WERI-Rb-1 (cell line): ENCODE measurements at regions not wholly inside any gene's neighbourhood (a gene's known extent, or its start where the extent isn't known, plus 50 kb on each side); places are given as distances from the start of the nearest gene placed in this dataset.

Experiments used
- DNase-seq: peaks from one replicate; pipeline ENCODE4 v3.0.0-alpha.2; 2020
- H3K27ac ChIP-seq: fragments of 250-450 bp; sonication (Bioruptor Pico); 2 replicates; pipeline ENCODE4 v1.5.1; 2020; ENCODE audit warnings: mild to moderate bottlenecking, moderate library complexity
- H3K27me3 ChIP-seq: fragments of 250-450 bp; sonication (Bioruptor Pico); 2 replicates; pipeline ENCODE4 v1.5.1; 2021; ENCODE audit warnings: mild to moderate bottlenecking, low read depth, moderate library complexity; ENCODE audit not compliant: insufficient read depth, severe bottlenecking
- H3K36me3 ChIP-seq: fragments of 250-450 bp; sonication (Bioruptor Pico); 2 replicates; pipeline ENCODE4 v1.5.1; 2020; ENCODE audit warnings: mild to moderate bottlenecking, moderate library complexity
- H3K4me3 ChIP-seq: 2 replicates; pipeline ENCODE4 v1.5.1; 2011; ENCODE audit warnings: low read depth, mild to moderate bottlenecking, control low read depth, low read length
- H3K9me3 ChIP-seq: fragments of 250-450 bp; sonication (Bioruptor Pico); 2 replicates; pipeline ENCODE4 v1.5.1; 2021; ENCODE audit warnings: mild to moderate bottlenecking, moderate library complexity; ENCODE audit not compliant: severe bottlenecking
- TF ChIP-seq, protein P1 (sequence below): IDR thresholded peaks from 2 replicates; pipeline ENCODE4 v1.5.1; 2011; ENCODE audit warnings: low read depth, mild to moderate bottlenecking, control low read depth, inconsistent platforms, low read length

DNA sequence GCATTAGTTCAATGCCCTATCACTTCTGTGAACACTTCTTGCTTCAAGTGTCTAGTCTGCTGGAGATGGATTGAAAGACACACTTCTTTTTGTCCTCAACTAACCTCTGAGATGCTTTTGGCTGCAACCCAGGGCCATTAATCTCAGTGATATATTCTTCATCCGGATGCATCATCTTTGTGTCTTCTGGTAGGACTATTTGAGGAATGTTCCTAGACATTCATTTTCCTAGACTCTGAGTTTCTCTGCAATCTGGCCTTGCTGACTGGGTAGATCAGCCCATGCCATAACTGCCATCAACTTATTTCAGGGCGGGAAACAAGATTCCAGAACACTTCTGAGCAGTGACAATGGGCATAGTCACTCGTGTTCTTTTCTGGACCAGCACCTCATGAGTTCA lies 329.4 kb downstream of the PDGFC start:
- Histone ChIP-seq H3K4me3 (no peak overlapping the region), H3K27me3 (no peaks in the 10 kb centered on the region), H3K9me3 (no peaks in the 10 kb centered on the region), H3K36me3 (no peaks in the 10 kb centered on the region), H3K27ac (no peak overlapping the region)
- TF ChIP-seq, protein P1, sequence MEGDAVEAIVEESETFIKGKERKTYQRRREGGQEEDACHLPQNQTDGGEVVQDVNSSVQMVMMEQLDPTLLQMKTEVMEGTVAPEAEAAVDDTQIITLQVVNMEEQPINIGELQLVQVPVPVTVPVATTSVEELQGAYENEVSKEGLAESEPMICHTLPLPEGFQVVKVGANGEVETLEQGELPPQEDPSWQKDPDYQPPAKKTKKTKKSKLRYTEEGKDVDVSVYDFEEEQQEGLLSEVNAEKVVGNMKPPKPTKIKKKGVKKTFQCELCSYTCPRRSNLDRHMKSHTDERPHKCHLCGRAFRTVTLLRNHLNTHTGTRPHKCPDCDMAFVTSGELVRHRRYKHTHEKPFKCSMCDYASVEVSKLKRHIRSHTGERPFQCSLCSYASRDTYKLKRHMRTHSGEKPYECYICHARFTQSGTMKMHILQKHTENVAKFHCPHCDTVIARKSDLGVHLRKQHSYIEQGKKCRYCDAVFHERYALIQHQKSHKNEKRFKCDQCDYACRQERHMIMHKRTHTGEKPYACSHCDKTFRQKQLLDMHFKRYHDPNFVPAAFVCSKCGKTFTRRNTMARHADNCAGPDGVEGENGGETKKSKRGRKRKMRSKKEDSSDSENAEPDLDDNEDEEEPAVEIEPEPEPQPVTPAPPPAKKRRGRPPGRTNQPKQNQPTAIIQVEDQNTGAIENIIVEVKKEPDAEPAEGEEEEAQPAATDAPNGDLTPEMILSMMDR: no peak
- DNase-seq: no peak

DNA sequence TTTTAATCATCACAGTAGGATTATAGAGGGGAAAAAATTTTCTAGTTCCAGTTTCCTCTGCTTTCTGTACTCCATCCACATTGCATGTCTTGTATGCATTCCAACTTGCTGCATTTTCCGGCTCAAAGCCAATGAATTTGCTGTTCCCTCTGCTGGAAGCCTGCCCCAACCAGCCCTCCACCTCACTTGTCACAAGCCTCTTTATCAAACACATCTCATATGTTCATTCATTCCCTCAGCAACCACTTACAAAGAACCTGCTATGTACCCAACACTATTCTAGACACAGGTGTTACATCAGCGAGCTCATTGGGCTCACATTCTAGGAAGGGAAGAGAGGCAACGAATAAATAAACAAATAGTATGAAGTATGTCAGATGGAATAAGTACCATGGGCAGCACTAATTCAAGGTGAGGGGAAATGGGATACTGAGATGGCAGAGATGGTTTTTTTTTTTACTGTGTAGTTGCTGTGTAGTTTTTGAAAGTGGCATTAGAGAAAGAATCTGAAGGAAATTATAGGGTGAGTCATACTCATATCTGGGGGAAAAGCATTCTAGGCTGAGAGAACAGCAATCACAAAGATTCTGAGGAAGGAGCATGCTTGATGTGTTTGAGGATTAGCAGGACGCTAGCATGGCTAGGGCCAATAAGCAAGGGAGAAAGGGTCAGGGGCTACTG lies 332.5 kb downstream of the PDGFC start:
- H3K4me3 ChIP-seq: no peak overlapping the region

DNA sequence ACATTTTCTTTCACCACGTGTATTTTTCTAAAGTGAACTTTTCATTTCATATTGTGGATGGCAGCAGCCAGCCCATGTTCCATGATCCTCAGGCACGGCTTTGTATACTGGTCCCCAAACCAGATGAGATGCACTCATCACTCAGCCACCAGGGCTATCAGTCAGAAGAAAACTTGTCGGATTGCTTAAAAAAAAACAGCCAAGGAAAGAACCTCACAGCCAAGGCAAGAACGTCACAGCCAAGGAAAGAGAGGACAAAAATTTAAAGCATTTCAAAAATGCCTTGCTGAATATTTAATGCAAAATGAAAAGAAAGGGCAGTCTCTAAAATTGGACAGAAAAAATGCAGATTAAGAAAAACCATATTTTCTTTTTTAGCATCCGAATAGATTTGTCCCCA lies 333.3 kb downstream of the PDGFC start:
- Histone ChIP-seq H3K27me3 (no peaks in the 10 kb centered on the region), H3K9me3 (no peaks in the 10 kb centered on the region), H3K4me3 (no peak overlapping the region), H3K27ac (no peak overlapping the region), H3K36me3 (no peaks in the 10 kb centered on the region)
- DNase-seq: no peak
- TF ChIP-seq, protein P1: no peak

More for the DNA sequence above, 332.5 kb downstream of the PDGFC start:
- TF ChIP-seq, protein P1: no peak
- H3K27me3 ChIP-seq: no peaks in the 10 kb centered on the region
- no peaks in the 10 kb centered on the region for H3K36me3 ChIP-seq
- H3K27ac ChIP-seq: no peak overlapping the region
- H3K9me3 ChIP-seq: no peaks in the 10 kb centered on the region
- DNase-seq: no peak

DNA sequence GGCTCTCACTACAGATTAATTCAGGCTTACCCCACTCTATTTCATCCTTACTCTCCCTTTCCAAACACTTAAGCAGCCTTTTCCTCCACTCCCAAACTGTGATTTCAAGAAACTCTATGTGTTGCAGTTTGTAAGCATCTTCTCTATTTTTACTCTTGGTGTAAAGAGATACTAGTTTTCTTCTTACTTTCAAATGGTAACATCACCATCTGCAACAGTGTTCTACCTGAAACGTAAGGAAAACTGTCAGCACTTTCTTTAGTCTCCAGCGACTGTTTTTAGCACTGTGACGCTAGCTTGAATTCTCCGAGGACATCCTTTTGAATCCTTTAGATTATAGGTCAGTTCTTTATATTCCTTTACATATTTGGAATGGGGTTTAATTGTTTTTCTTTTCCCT lies 335.2 kb downstream of the PDGFC start:
- Histone ChIP-seq H3K27ac (no peak overlapping the region), H3K27me3 (no peaks in the 10 kb centered on the region), H3K9me3 (no peaks in the 10 kb centered on the region), H3K36me3 (no peaks in the 10 kb centered on the region), H3K4me3 (no peak overlapping the region)
- DNase-seq: no peak
- TF ChIP-seq, protein P1: no peak

DNA sequence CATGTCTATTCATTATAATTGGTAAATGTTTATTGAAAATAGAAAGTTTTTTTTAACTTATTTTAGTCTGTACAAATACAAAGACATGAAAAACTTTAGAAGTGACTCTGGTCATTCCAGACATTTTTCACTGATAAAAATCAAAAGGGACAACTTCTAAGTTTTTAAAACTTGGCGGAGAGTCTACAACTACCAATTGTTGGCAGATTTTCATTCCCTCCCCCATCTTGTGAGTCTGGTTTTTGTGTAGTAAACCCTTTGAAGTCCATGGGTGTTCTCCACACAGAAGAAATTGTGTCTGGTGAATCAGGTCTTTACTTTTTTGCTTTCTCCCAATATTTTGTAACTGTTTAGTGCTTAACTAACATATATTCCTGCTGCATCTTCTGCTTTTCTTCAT lies 336.5 kb downstream of the PDGFC start:
- Histone ChIP-seq H3K27me3 (no peaks in the 10 kb centered on the region), H3K9me3 (no peaks in the 10 kb centered on the region), H3K36me3 (no peaks in the 10 kb centered on the region), H3K4me3 (no peak overlapping the region), H3K27ac (no peak overlapping the region)
- TF ChIP-seq, protein P1: no peak
- DNase-seq: no peak

DNA sequence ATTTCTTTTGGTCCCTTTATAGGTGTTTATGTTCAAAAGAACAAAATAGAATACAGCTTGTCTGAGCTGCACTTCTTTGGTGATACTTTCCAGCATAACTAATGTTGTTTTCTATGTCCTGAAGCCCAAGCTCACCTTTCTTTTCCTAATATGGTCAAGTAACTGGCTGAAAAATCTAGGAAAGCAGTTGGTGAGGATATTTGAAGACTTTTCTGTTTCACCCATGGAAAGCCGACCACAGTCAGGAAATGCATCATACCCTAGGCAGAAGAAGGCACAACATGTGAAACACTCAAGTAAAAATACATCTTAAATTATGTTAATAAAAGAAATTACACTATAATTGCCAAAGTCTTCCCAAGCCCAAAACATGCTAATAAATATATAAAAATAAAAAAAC lies 337.0 kb downstream of the PDGFC start:
- H3K27me3 ChIP-seq: no peaks in the 10 kb centered on the region
- H3K9me3 ChIP-seq: no peaks in the 10 kb centered on the region
- no peak overlapping the region for H3K27ac ChIP-seq
- DNase-seq: no peak
- H3K4me3 ChIP-seq: no peak overlapping the region
- TF ChIP-seq, protein P1: no peak
- no peaks in the 10 kb centered on the region for H3K36me3 ChIP-seq
